ENCODE measurements at regions not wholly inside any gene's neighbourhood (a gene's known extent, or its start where the extent isn't known, plus 50 kb on each side); places are given as distances from the start of the nearest gene placed in this dataset.
"Not testable (repeated sequence)": the region's sequence is repeated elsewhere in the genome, so short reads cannot be mapped to it uniquely, and the experiment has no call there.

GRCh38 chr1:146771409-146771808 lies 166.7 kb upstream of the NBPF12 start:
- TF ChIP-seq CTCF (IDR thresholded peaks at IDR 0.05); EZH2 (IDR thresholded peaks at IDR 0.05; ENCODE audit: borderline replicate concordance, insufficient read depth, low read depth, low read length, poor library complexity, severe bottlenecking): not testable (repeated sequence)

Measured in B cell (primary cell).